GM12872 (cell line): ENCODE measurements at regions not wholly inside any gene's neighbourhood (a gene's known extent, or its start where the extent isn't known, plus 50 kb on each side); places are given as distances from the start of the nearest gene placed in this dataset.

Source experiments
- CTCF ChIP-seq: IDR thresholded peaks from 3 replicates; pipeline ENCODE4 v1.5.1; 2011; ENCODE audit warnings: low read depth, mild to moderate bottlenecking, low read length, moderate library complexity; ENCODE audit not compliant: insufficient read depth

GRCh38 chr3:87614998-87615397 lies 338.6 kb upstream of the POU1F1 start:
- TF ChIP-seq CTCF, result no peak

GRCh38 chr3:87607234-87607633 lies 330.9 kb upstream of the POU1F1 start:
- no peak for TF ChIP-seq CTCF

DNA sequence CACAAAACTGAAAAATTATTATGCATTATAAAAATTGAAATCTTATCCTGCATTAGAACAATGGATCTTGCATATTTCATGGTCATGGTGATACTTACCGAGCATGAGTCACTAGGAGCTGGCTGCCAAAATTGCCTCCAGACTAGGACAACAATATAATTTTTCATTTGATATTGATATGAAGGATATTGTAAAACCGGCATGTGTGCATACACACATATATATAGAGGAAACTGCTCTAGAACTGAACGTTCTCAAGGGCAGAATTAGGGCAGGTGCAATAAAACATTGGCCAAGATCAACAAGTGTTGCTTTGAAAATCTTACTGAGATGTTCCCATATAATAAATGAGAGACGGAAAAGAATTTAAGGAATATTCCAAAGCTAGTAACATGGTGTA lies 319.4 kb upstream of the POU1F1 start:
- TF ChIP-seq CTCF, result no peak

DNA sequence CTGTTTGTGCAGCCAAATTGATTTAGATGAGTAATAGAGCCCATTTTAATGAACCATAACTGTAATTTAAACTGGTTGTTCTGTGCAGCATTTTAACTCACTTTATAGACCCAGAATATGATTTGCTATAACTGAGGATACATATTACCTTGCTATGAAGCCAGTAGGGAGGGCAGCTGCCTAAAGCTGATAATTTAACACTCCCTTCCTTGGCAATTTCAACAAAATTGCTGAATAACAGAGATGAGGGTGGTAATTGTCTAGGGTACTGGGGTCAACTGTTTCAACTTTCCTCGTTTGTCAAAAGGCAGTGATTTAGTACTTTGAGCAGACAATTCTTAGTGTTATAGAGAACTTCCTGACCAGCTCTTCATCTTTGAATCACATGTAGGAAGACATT lies 304.9 kb upstream of the POU1F1 start:
- no peak for TF ChIP-seq CTCF

DNA sequence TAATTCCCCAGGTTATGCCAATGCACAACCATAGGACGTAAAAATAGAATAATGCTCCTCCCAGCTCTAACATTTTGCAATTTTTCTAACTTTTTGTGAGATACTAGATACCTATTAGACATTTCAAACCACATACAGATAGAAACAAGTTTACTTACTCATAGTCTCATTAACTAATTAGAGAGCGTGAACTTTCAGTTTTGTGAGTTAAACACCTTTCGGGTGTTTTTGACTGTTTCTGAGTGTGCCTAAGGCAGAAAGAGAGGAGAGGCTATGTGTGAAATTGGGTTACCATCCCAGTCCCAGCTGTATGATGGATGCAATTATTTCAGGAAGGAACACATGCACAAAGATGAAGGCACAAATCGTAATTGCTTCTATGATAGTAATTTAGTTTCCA lies 300.4 kb upstream of the POU1F1 start:
- TF ChIP-seq CTCF, result no peak

- no peak for TF ChIP-seq CTCF
Measured at GRCh38 chr3:87575550-87575949, 299.2 kb upstream of the POU1F1 start.

GRCh38 chr3:87568331-87568730 lies 291.9 kb upstream of the POU1F1 start:
- no peak for TF ChIP-seq CTCF

DNA sequence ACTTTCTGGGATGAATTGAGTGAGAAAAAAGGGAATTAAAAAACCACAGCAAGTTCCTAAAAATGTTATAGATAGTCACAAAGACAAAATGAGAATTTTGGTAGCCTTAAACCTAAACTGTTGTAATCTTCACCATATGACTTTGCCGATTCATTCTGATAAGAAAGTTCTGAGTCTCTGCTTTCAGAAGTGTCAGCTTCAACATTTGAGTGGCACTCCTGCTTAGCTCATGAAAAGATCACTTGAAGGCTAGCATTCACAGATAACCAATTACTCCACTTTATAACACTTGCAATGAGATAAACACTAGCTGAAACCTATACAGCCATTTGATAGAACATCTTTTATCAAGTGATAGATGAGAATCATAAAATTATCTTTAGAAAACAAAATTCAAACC lies 288.1 kb upstream of the POU1F1 start:
- TF ChIP-seq CTCF, result no peak
